SK-N-SH (cell line): ENCODE measurements at regions not wholly inside any gene's neighbourhood (a gene's known extent, or its start where the extent isn't known, plus 50 kb on each side); places are given as distances from the start of the nearest gene placed in this dataset.

Experiments
- CTCF ChIA-PET: fragments of 300-600, 350-600 bp; formaldehyde crosslinking; extraction: SDS; loops from one replicate; lab custom pipeline; 2021; lab: Yijun Ruan, JAX
- POLR2A ChIA-PET: fragments of 350-600 bp; sonication (Branson Sonifier 250); formaldehyde crosslinking; extraction: SDS; loops from one replicate; lab custom pipeline; 2020; ENCODE audit warnings: antibody characterized with exemption, inconsistent platforms; lab: Yijun Ruan, JAX
- DNase-seq: peaks from one replicate; pipeline ENCODE4 v3.0.0; 2012
- H2AFZ ChIP-seq: fragments of 200-600 bp; sonication (generic); 2 replicates; pipeline ENCODE4 v1.8.1; 2016; ENCODE audit warnings: antibody characterized with exemption, mild to moderate bottlenecking, low read depth
- H3F3A ChIP-seq: fragments of 200-600 bp; sonication (generic); replicated peaks from 2 replicates; pipeline ENCODE3; 2016; ENCODE audit warnings: antibody characterized with exemption, mild to moderate bottlenecking; ENCODE audit not compliant: insufficient read depth
- H3K27ac ChIP-seq, 2 experiments: fragments of 200-500 bp in 1 of 2; fragments of 200-600 bp in 1 of 2; sonication (Bioruptor generic) in 1 of 2; sonication (generic), shearing (Covaris generic) in 1 of 2; 2 replicates each; pipeline versions ENCODE4 v1.5.1 to v1.6.1; 2014 to 2016; ENCODE audit warnings: low read depth in 2 of 2, inconsistent platforms in 1 of 2, low read length in 1 of 2, mild to moderate bottlenecking in 1 of 2, mixed read lengths in 1 of 2
- H3K27me3 ChIP-seq: fragments of 200-600 bp; sonication (generic), shearing (Covaris generic); 2 replicates; pipeline ENCODE4 v1.6.1; 2016; ENCODE audit warnings: mixed run types; ENCODE audit not compliant: insufficient read depth
- H3K36me3 ChIP-seq, 2 experiments: fragments of 200-500 bp in 1 of 2; fragments of 200-600 bp in 1 of 2; sonication (Bioruptor generic) in 1 of 2; sonication (generic) in 1 of 2; replicated peaks in 1 of 2; 2 replicates each; pipeline versions ENCODE3 to v1.5.1; 2014 to 2016; ENCODE audit warnings: low read length in 1 of 2, mild to moderate bottlenecking in 1 of 2; ENCODE audit not compliant: insufficient read depth in 2 of 2, control insufficient read depth in 1 of 2
- H3K4me1 ChIP-seq, 2 experiments: fragments of 200-500 bp in 1 of 2; fragments of 200-600 bp in 1 of 2; sonication (Bioruptor generic) in 1 of 2; sonication (generic), shearing (Covaris generic) in 1 of 2; 2 replicates each; pipeline versions ENCODE4 v1.5.1 to v1.6.1; 2014 to 2016; ENCODE audit warnings: low read depth in 1 of 2, low read length in 1 of 2, mixed run types in 1 of 2; ENCODE audit not compliant: insufficient read depth in 2 of 2, control insufficient read depth in 1 of 2
- H3K4me2 ChIP-seq: fragments of 200-600 bp; sonication (generic), shearing (Covaris generic); 2 replicates; pipeline ENCODE4 v1.6.1; 2017; ENCODE audit warnings: mixed run types
- H3K4me3 ChIP-seq, 2 experiments: fragments of 200-500 bp in 1 of 2; fragments of 200-600 bp in 1 of 2; sonication (Bioruptor generic) in 1 of 2; sonication (generic), shearing (Covaris generic) in 1 of 2; 2 replicates each; pipeline versions ENCODE4 v1.5.1 to v1.8.1; 2014 to 2016; ENCODE audit warnings: low read depth in 2 of 2, inconsistent platforms in 1 of 2, low read length in 1 of 2, mild to moderate bottlenecking in 1 of 2, mixed read lengths in 1 of 2, moderate library complexity in 1 of 2
- H3K79me2 ChIP-seq: fragments of 200-600 bp; sonication (generic); 2 replicates; pipeline ENCODE4 v1.8.1; 2017; ENCODE audit warnings: mild to moderate bottlenecking; ENCODE audit not compliant: insufficient read depth
- H3K9ac ChIP-seq: fragments of 200-600 bp; sonication (generic); 2 replicates; pipeline ENCODE4 v1.6.1; 2017; ENCODE audit warnings: mixed run types
- H3K9me2 ChIP-seq: fragments of 200-600 bp; sonication (generic); 2 replicates; pipeline ENCODE4 v1.6.1; 2017; ENCODE audit warnings: mixed run types
- H3K9me3 ChIP-seq: fragments of 200-600 bp; sonication (generic); 2 replicates; pipeline ENCODE4 v1.6.1; 2017; ENCODE audit warnings: mixed run types, mild to moderate bottlenecking, moderate library complexity
- H4K20me1 ChIP-seq: fragments of 200-600 bp; sonication (generic); 2 replicates; pipeline ENCODE4 v1.6.1; 2017; ENCODE audit warnings: mild to moderate bottlenecking, mixed run types; ENCODE audit not compliant: insufficient read depth
- CTCF ChIP-seq: fragments of 200-600 bp; sonication (generic); IDR thresholded peaks from 2 replicates; pipeline ENCODE4 v1.6.1; 2017; ENCODE audit warnings: antibody characterized with exemption, mild to moderate bottlenecking, moderate library complexity
- EP300 ChIP-seq, 2 experiments: IDR thresholded peaks; 2 replicates each; pipeline versions ENCODE4 v1.4.0 to v1.6.1; 2012; ENCODE audit warnings: borderline replicate concordance in 1 of 2, low read depth in 1 of 2, low read length in 1 of 2
- FOXJ3 ChIP-seq: sonication (generic); formaldehyde crosslinking; IDR thresholded peaks from 2 replicates; pipeline ENCODE4 v1.5.1; 2020; ENCODE audit warnings: mild to moderate bottlenecking, missing genetic modification reagents
- GATA2 ChIP-seq: sonication (generic); formaldehyde crosslinking; IDR thresholded peaks from 2 replicates; pipeline ENCODE4 v1.5.0; 2020; ENCODE audit warnings: mild to moderate bottlenecking, missing genetic modification reagents
- JUND ChIP-seq: IDR thresholded peaks from 2 replicates; pipeline ENCODE4 v1.4.0; 2012
- RAD21 ChIP-seq: IDR thresholded peaks from 2 replicates; pipeline ENCODE4 v1.6.1; 2012; ENCODE audit warnings: mild to moderate bottlenecking, low read length
- RCOR1 ChIP-seq: fragments of 150-350 bp; IDR thresholded peaks from 2 replicates; pipeline ENCODE4 v1.6.1; 2017; ENCODE audit warnings: antibody characterized with exemption, low read length
- TAF1 ChIP-seq: IDR thresholded peaks from 2 replicates; pipeline ENCODE4 v1.6.1; 2012; ENCODE audit warnings: low read depth, mild to moderate bottlenecking, low read length, moderate library complexity, borderline replicate concordance
- TCF12 ChIP-seq: IDR thresholded peaks from 2 replicates; pipeline ENCODE4 v1.4.0; 2012
- USF2 ChIP-seq: fragments of 150-350 bp; IDR thresholded peaks from 2 replicates; pipeline ENCODE4 v1.6.1; 2017; ENCODE audit warnings: antibody characterized with exemption, low read length, low read depth, borderline replicate concordance
- WGBS: methylation state at CpG from one replicate; pipeline ENCODE4 v1.1.6; 2017; ENCODE audit warnings: low lambda C conversion rate; 5-methylcytosine and 5-hydroxymethylcytosine counted together

- POLR2A ChIA-PET, result no interaction called here
- H3K9me3 ChIP-seq, result no peaks in the 10 kb centered on the region
- WGBS, result 17% methylated on average over 2 of the region's 2 CpGs
- H3K9me2 ChIP-seq, result no peaks in the 10 kb centered on the region
- TF ChIP-seq RCOR1, result no peak
- no peak for TF ChIP-seq CTCF
- no peak for TF ChIP-seq EP300 (IDR thresholded peaks at IDR 0.05; ENCODE audit: borderline replicate concordance in 1 of 2, low read depth in 1 of 2, low read length in 1 of 2)
- TF ChIP-seq TCF12, result no peak
- no peak for TF ChIP-seq FOXJ3 (CRISPR knock-in tag)
- TF ChIP-seq USF2, result no peak
- no peak for DNase-seq
- no peak overlapping the region for H3K27ac ChIP-seq
- H3K9ac ChIP-seq, result no peak overlapping the region
- H4K20me1 ChIP-seq, result no peaks in the 10 kb centered on the region
- H3K4me3 ChIP-seq, result no peak overlapping the region
- H3F3A ChIP-seq, result no peaks in the 10 kb centered on the region
- H3K4me1 ChIP-seq, result peaks cover 0 to 3% of the 10 kb centered on the region in 2 experiments; a peak in 1 of 4 replicates
- no peaks in the 10 kb centered on the region for H3K79me2 ChIP-seq
- CTCF ChIA-PET, result no interaction called here
- no peak overlapping the region for H2AFZ ChIP-seq
- H3K27me3 ChIP-seq, result no peaks in the 10 kb centered on the region; the same call in 1 of the 2 replicates
- no peak overlapping the region for H3K4me2 ChIP-seq
- H3K36me3 ChIP-seq, result no peaks in the 10 kb centered on the region
Measured at GRCh38 chr6:131357501-131357900, 215.5 kb upstream of the ARG1 start.

GRCh38 chr6:131362070-131362469 lies 211.0 kb upstream of the ARG1 start:
- Histone ChIP-seq H3K9me3 (no peaks in the 10 kb centered on the region), H3K79me2 (no peaks in the 10 kb centered on the region), H3K4me3 (no peak overlapping the region), H3K4me2 (no peak overlapping the region), H3F3A (no peaks in the 10 kb centered on the region), H3K9me2 (no peaks in the 10 kb centered on the region), H2AFZ (no peak overlapping the region), H3K36me3 (no peaks in the 10 kb centered on the region), H3K27ac (no peak overlapping the region), H4K20me1 (no peaks in the 10 kb centered on the region), H3K27me3 (no peaks in the 10 kb centered on the region), H3K4me1 (no peaks in the 10 kb centered on the region; a peak in 1 of 4 replicates), H3K9ac (no peak overlapping the region)
- TF ChIP-seq JUND, result no peak
- TF ChIP-seq TAF1, result no peak
- no peak for TF ChIP-seq RAD21
- no peak for TF ChIP-seq RCOR1
- TF ChIP-seq CTCF, result no peak
- no peak for TF ChIP-seq GATA2 (CRISPR knock-in tag)
- DNase-seq, result no peak
- ChIA-PET CTCF (interaction anchor here (1.4 kb wide), 1 partner anchor 16 kb away, joined by 3 read pairs; no protein-coding TSS in a partner anchor), POLR2A (no interaction called here)
- 17% methylated on average over 4 of the region's 4 CpGs for WGBS
